ENCODE measurements at regions not wholly inside any gene's neighbourhood (a gene's known extent, or its start where the extent isn't known, plus 50 kb on each side); places are given as distances from the start of the nearest gene placed in this dataset.

GRCh38 chr1:74943046-74943445 lies 191.1 kb upstream of the LHX8 start:
- TF ChIP-seq CTCF (IDR thresholded peaks at IDR 0.05), result no peak
- no peak for TF ChIP-seq POLR2A (IDR thresholded peaks at IDR 0.05)
